HG02870 (cell line): ENCODE measurements at regions not wholly inside any gene's neighbourhood (a gene's known extent, or its start where the extent isn't known, plus 50 kb on each side); places are given as distances from the start of the nearest gene placed in this dataset.
"Not testable (repeated sequence)": the region's sequence is repeated elsewhere in the genome, so short reads cannot be mapped to it uniquely, and the experiment has no call there.

Experiments used
- ATAC-seq: cut with Tn5 transposase; IDR thresholded peaks from one replicate; pipeline ENCODE4 v1.9.1; 2021; ENCODE audit warnings: mild to moderate bottlenecking, moderate library complexity; ENCODE audit not compliant: unreplicated experiment

DNA sequence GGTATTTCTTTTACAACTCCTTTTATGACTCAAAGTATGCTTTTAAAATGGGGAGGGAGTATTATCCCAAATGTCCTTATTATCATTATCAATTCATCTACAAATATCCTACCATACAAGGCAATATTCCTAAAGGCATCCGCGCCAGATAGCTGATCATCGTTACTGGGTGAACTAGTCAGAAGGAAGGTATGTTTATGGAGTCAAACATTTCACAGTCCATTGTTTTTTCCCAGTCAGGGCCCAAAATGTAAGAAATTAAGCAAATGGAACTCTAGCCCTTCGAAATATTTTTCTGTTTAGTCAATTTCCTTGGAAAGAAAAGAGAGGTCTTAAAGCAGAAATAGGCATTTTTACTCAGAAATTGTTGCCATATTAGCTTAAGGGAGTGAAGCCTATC, 188.5 kb upstream of the CCNG1 start:
- no peak for ATAC-seq

GRCh38 chr5:163252950-163253349, 184.4 kb upstream of the CCNG1 start:
- no peak for ATAC-seq

GRCh38 chr5:163259495-163259894, 177.9 kb upstream of the CCNG1 start:
- ATAC-seq = no peak

DNA sequence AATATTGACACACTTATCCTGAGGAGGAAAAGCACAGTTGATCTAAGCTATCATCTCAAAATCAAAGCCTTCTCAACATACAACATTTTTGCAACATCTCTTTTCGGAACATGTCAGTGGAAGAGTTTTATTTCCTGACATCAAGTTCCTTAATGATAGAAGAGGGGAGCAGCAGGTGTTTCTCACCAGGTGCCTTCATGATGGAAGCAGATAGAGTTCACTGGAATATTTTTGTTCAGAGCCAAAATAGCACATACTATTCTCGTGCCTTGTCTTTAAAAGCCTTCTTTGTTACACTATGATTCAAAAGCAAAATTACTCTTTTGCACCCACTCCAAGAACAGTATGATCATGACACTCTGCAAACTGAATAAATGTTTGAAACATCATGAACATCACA, 176.9 kb upstream of the CCNG1 start:
- ATAC-seq = no peak

DNA sequence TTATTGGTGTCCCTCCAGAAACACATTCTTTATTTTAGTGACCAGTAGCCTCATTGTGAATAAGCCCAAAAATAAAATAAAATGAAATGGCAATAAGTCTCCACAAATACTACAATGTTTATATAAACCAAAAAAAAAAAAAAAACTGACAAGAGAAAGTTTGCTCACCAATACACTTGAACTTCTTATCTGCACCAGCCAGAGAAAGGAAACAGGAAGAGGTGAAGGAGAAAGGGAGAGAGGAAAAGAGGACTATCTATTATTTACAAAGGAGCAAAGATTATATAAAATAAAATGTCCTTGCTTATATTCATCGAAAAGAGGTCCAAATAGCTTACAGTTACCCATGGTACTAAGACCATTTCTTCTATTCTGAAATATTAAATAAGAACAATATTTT, 176.4 kb upstream of the CCNG1 start:
- no peak for ATAC-seq

DNA sequence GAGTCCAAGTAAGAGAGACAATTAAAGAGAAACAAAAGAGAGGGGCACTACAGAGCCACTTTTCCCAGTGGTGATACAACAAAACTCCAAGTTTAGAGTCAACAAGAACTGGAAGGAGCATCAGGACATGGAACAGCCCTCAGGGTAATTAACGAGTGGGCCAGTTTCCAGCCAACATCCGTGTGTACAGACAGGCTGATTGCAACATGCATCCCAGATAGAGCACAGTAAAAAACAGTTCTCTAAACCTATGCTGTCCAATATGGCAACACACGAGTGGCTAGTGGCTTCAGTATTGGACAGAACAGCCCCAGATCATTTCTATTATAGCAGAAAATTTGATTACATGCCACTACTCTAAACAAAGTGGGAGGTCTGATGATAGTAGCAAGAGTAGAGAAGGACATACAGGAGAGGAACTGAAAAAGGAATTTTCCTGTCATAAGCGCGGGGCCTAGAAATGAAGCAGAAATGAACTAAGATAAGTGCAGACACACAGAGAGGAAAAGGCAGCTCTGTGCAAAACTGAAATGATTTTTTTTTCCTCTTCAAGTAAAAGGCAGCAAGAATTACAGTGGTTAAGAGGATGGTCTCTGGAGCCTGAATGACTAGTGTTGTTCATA, 175.6 kb upstream of the CCNG1 start:
- ATAC-seq = no peak

DNA sequence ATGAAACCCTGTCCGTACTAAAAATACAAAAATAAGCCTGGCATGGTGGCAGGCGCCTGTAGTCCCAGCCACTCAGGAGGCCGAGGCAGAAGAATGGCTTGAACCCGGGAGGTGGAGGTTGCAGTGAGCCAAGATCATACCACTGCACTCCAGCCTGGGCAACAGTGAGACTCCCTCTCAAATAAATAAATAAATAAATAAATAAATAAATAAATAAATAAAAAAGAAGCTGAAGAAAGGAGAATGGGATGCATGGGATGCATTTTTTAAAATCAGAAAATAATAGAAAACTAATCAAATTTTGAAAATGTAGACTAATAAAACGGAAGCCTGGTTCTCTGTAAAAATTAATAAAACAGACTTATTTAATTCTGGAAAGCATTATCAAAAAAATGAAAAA, 171.1 kb upstream of the CCNG1 start:
- not testable (repeated sequence) for ATAC-seq

- ATAC-seq = no peak
Measured at GRCh38 chr5:163269624-163270023, 167.8 kb upstream of the CCNG1 start.

DNA sequence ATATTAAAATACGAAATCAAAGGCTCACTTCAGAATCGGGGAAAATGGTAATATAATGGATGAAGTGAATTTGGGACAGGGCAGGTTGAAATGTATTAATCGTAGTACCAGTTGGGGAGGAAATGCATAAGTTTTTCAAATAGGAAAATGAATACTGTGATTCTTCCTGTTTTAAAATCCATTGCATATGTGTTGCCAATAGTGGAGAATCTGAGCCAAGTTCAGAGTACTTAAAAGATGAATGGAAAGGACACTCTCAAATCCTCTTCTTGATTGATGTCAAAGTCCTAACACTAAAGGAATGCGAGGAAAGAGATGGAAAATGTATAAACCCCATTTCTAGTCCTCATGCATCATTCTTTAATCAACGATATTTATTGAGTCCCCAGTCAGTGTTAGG, 160.9 kb upstream of the CCNG1 start:
- ATAC-seq = no peak

DNA sequence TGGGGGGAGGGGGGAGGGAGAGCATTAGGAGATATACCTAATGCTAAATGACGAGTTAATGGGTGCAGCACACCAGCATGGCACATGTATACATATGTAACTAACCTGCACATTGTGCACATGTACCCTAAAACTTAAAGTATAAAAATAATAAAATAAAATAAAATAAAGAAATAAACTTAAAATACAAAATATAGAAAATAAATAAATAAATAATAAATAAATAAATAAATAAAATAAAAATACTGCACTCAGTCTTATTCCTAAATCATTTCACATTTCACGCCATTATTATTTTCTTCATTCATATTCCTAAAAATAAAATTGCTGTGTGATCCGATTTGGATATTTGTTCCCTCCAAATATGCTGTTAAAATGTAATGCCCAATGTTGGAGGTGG, 156.5 kb upstream of the CCNG1 start:
- ATAC-seq = not testable (repeated sequence)

- no peak for ATAC-seq
Measured at GRCh38 chr5:163281512-163281911, 155.9 kb upstream of the CCNG1 start.

DNA sequence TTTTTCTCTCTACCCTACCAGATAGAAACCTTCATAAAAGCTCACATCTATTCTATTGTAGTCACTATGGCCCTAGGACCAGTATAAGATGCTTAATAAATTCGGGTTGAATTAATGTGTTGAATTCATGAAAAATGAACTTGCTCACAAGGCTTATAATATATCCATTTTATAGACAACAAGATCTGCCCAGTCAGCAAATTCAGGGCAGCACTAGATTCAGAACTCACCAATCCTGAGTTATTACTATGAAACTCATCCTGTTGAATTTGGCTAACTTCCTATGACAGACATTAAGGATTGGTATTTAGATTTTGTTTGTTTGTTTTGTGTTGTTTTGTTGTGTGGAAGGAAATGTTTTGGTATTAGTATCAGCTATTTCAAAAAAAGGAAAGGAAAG, 143.6 kb upstream of the CCNG1 start:
- ATAC-seq = no peak

DNA sequence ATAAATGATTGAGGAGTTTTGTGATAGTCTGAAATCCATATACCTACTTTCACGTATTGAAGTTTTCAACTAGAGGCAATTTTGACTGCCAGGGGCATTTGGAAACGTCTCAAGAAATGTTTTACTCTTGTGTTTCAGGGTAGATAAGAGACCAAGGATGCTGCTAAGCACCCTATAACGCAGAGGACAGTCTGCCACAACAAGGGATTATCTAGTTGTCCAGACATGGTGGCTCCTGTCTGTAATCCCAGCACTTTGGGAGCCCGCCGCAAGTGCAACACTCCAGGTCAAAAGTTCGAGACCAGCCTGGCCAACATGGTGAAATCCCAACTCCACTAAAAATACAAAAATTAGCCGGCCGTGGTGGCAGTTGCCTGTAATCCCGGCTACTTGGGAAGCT, 133.7 kb upstream of the CCNG1 start:
- ATAC-seq = no peak

GRCh38 chr5:163305655-163306054, 131.7 kb upstream of the CCNG1 start:
- no peak for ATAC-seq

DNA sequence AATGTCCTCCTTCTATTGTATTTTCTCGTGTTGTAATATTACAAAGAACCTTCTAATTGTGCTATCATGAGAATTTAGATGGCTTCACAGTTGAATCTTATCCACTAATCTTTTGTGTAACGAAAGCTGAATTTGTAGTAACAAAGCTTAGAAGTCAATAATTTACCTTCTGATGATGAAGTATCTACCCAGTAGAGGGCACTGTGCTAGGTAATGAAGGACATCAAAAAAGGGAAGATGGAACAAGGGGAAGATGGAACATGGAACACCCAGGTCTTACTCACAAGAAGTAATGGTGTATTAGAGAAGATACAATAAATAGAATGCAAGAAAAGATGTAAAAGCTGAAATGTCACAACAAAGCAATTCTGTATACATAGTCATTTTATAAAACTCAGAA, 131.0 kb upstream of the CCNG1 start:
- no peak for ATAC-seq

GRCh38 chr5:163309914-163310313, 127.5 kb upstream of the CCNG1 start:
- ATAC-seq = no peak

DNA sequence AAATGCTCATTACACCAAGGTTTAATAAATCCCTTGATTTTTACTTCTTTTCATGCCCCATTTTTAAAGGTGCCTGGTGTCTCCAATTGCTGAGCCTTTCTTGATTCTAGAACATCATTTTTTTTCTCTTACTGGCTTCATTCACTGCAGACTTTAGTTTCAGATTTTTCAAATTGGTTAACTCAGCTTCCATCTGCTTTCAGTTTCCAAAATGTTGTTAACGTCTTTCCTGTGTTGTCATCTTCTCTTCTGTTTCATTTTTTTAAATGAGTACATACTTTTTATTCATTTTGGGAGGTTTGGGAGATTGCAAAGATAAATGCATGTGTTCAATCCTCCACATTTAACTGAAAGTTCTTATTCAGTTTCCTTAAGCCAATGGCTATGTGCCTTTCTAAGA, 126.4 kb upstream of the CCNG1 start:
- ATAC-seq = no peak

- no peak for ATAC-seq
Measured at GRCh38 chr5:163312598-163312997, 124.8 kb upstream of the CCNG1 start.

DNA sequence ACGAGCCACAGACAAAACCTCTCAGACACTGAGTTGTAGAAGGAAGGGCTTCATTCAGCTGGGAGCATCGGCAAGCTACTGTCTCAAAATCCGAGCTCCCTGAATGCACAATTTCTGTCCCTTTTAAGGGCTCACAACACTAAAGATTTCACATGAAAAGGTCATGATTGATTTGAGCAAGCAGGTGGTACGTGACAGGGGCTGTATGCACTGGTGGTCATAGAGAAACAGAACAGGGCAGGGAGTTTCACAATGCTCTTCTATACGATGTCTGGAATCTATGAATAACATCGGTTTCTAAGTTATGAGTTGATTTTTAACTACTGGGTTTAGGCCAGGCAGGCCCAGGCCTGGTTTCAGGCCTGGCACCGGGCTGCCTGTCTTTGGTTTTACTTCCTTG, 124.3 kb upstream of the CCNG1 start:
- not testable (repeated sequence) for ATAC-seq

DNA sequence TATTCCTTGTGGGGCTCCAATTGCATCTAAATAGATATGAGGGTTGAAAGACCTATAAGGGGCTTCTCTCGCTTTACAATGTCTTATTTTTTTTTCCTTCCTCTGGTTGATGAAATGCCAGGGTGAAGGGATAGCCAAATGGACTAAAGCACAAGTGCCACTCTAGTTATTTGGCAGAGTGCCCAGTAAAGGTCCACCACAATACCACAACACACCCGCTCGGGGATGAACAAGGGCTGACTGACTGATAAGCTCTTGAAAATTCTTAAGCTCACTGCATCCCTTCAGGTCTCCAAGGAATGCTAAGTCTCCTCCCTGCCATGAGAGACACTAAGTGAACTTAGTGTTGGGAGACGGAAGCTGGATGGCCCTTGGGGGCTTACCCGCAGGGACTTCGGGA, 121.0 kb upstream of the CCNG1 start:
- ATAC-seq = not testable (repeated sequence)

- ATAC-seq = no peak
Measured at GRCh38 chr5:163318707-163319106, 118.7 kb upstream of the CCNG1 start.

DNA sequence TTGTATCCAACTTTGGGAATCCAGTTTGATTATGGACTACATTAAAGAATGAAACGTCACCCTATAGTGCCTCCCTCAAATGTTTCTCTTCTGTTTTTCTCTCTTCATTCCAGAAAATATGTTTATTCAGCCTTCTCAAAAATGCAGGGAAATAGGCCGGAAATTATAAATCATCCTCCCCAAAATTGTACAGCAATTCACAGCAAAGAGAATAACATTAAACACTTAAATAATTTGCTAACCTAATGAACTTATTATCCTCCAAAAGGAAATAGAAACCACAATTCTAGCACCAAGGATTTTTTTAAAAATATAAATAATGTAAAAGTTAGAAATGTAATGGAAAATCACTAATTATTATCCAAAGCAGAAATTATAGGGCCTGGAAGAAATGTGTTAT, 115.9 kb upstream of the CCNG1 start:
- ATAC-seq = no peak
